Neutrophil (primary cell): ENCODE measurements at regions not wholly inside any gene's neighbourhood (a gene's known extent, or its start where the extent isn't known, plus 50 kb on each side); places are given as distances from the start of the nearest gene placed in this dataset.

Experiments used
- H3K27ac ChIP-seq: fragments of 200-600 bp; sonication (generic); 2 replicates; pipeline ENCODE4 v1.5.1; 2016; ENCODE audit warnings: mild to moderate bottlenecking, moderate library complexity
- H3K27me3 ChIP-seq: fragments of 200-600 bp; sonication (generic); 2 replicates; pipeline ENCODE4 v1.6.0; 2016; ENCODE audit warnings: mild to moderate bottlenecking
- H3K36me3 ChIP-seq: fragments of 200-600 bp; sonication (generic); 2 replicates; pipeline ENCODE4 v1.5.1; 2017
- H3K4me1 ChIP-seq, 2 experiments: fragments of 200-600 bp in 1 of 2; sonication (generic) in 1 of 2; 1 replicate in 1 of 2; 2 replicates in 1 of 2; pipeline versions ENCODE4 v1.5.1 to v1.6.1; 2013 to 2016; ENCODE audit warnings: low read depth in 1 of 2, low read length in 1 of 2, mild to moderate bottlenecking in 1 of 2, moderate library complexity in 1 of 2; ENCODE audit not compliant: control insufficient read depth in 1 of 2, insufficient read depth in 1 of 2
- H3K4me3 ChIP-seq, 2 experiments: fragments of 200-600 bp in 1 of 2; sonication (generic) in 1 of 2; 1 replicate in 1 of 2; 2 replicates in 1 of 2; pipeline ENCODE4 v1.5.1; 2013 to 2016; ENCODE audit warnings: low read depth in 1 of 2, low read length in 1 of 2, mild to moderate bottlenecking in 1 of 2, moderate library complexity in 1 of 2
- H3K9me3 ChIP-seq: fragments of 200-600 bp; sonication (generic); 2 replicates; pipeline ENCODE4 v1.5.1; 2016
- TF ChIP-seq, protein P1 (sequence below): fragments of 200-600 bp; sonication (generic); IDR thresholded peaks from 2 replicates; pipeline ENCODE4 v1.5.1; 2016; ENCODE audit warnings: antibody characterized with exemption

DNA sequence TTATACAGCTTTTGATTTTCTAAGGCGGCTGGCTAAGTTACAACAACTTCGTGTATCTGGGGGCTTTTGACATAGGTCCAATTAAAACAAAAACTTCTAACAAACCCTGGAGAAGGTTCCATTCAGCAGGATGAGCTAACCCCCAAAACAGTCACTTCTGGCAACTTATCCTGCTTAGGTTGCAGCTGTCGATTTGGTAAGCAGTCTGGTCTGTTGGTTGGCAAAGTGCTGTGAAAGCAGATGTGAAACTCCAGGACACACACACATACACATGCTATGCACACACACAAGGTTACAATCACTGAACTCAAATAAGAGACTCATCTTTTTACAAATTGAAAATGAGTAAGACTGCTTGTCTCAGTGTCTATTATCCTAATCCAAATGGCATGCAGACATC is 119.0 kb upstream of the STMND1 start:
- TF ChIP-seq, protein P1, sequence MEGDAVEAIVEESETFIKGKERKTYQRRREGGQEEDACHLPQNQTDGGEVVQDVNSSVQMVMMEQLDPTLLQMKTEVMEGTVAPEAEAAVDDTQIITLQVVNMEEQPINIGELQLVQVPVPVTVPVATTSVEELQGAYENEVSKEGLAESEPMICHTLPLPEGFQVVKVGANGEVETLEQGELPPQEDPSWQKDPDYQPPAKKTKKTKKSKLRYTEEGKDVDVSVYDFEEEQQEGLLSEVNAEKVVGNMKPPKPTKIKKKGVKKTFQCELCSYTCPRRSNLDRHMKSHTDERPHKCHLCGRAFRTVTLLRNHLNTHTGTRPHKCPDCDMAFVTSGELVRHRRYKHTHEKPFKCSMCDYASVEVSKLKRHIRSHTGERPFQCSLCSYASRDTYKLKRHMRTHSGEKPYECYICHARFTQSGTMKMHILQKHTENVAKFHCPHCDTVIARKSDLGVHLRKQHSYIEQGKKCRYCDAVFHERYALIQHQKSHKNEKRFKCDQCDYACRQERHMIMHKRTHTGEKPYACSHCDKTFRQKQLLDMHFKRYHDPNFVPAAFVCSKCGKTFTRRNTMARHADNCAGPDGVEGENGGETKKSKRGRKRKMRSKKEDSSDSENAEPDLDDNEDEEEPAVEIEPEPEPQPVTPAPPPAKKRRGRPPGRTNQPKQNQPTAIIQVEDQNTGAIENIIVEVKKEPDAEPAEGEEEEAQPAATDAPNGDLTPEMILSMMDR: no peak
- H3K27ac ChIP-seq: no peak overlapping the region

DNA sequence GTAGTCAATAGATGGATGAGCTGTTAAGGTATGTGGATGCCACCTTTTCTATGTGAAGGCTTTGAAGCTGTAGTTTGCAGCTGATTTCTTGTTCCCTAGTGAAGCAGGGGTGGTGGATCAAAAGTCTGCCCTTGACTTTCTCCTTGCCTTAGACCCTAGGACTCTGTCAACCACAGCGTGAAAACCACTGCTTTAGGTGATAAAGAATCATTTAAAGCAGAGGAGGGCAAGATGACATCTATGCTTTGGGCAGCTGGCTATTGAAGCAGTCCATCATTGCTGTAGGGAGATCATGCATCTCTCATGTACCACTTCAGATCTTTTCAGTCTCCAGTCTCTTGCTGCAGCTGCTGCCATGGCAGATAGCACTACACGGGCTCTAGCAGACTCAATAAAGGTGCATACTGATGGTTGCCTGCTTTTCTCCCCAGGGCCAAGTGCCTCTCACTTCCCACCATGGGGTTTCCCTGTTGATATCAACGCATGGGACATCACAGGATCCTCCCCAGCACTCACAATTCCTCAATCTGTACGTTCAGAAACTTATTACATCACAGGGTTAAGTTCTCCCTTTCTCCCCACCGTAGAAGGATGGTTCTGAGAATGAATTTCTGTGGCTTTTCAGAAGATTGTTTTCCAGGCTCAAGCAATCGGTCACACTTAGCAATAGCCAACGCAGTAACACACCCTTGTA is 122.0 kb upstream of the STMND1 start:
- no peaks in the 10 kb centered on the region for H3K36me3 ChIP-seq
- TF ChIP-seq, protein P1: no peak

More for the DNA sequence above, 119.0 kb upstream of the STMND1 start:
- peaks cover 5% of the 10 kb centered on the region for H3K27me3 ChIP-seq
- no peaks in the 10 kb centered on the region for H3K9me3 ChIP-seq
- H3K4me1 ChIP-seq: no peaks in the 10 kb centered on the region
- no peaks in the 10 kb centered on the region for H3K36me3 ChIP-seq
- no peak overlapping the region for H3K4me3 ChIP-seq

GRCh38 chr6:16978686-16979085 is 123.2 kb upstream of the STMND1 start:
- H3K27ac ChIP-seq: no peak overlapping the region
- no peaks in the 10 kb centered on the region for H3K36me3 ChIP-seq
- no peaks in the 10 kb centered on the region for H3K27me3 ChIP-seq
- peaks cover 8 to 10% of the 10 kb centered on the region in 2 experiments for H3K4me1 ChIP-seq
- TF ChIP-seq, protein P1: no peak
- H3K4me3 ChIP-seq: no peak overlapping the region
- no peaks in the 10 kb centered on the region for H3K9me3 ChIP-seq

More for the DNA sequence above, 122.0 kb upstream of the STMND1 start:
- Histone ChIP-seq H3K27me3 (no peaks in the 10 kb centered on the region), H3K27ac (no peak overlapping the region), H3K4me3 (no peak overlapping the region), H3K9me3 (no peaks in the 10 kb centered on the region), H3K4me1 (no peaks in the 10 kb centered on the region)

- Histone ChIP-seq H3K27ac (no peak overlapping the region), H3K4me3 (no peak overlapping the region), H3K9me3 (no peaks in the 10 kb centered on the region), H3K4me1 (peaks cover 16 to 24% of the 10 kb centered on the region in 2 experiments), H3K36me3 (no peaks in the 10 kb centered on the region), H3K27me3 (no peaks in the 10 kb centered on the region)
- TF ChIP-seq, protein P1: no peak
Measured at GRCh38 chr6:16976385-16977183, 125.3 kb upstream of the STMND1 start.

GRCh38 chr6:16974704-16975359 is 127.0 kb upstream of the STMND1 start:
- no peaks in the 10 kb centered on the region for H3K36me3 ChIP-seq
- H3K4me1 ChIP-seq: peaks cover 16 to 24% of the 10 kb centered on the region in 2 experiments
- H3K27ac ChIP-seq: no peak overlapping the region
- H3K4me3 ChIP-seq: no peak overlapping the region
- no peaks in the 10 kb centered on the region for H3K27me3 ChIP-seq
- H3K9me3 ChIP-seq: no peaks in the 10 kb centered on the region
- TF ChIP-seq, protein P1: no peak
